GM23248 (cell line): ENCODE measurements at regions not wholly inside any gene's neighbourhood (a gene's known extent, or its start where the extent isn't known, plus 50 kb on each side); places are given as distances from the start of the nearest gene placed in this dataset.

ENCODE experiments used
- EZH2 ChIP-seq: fragments of 200-600 bp; sonication (generic); IDR thresholded peaks from 2 replicates; pipeline ENCODE4 v1.6.1; 2018; ENCODE audit warnings: antibody characterized with exemption, mild to moderate bottlenecking; ENCODE audit not compliant: insufficient read depth, poor library complexity, severe bottlenecking
- EZH2phosphoT487 ChIP-seq: fragments of 200-600 bp; sonication (generic); IDR thresholded peaks from 2 replicates; pipeline ENCODE4 v1.6.1; 2018; ENCODE audit warnings: antibody characterized with exemption, moderate library complexity, mild to moderate bottlenecking, low read depth; ENCODE audit not compliant: insufficient read depth

GRCh38 chr3:68249265-68249664, 594.9 kb upstream of the SUCLG2 start:
- no peak for TF ChIP-seq EZH2phosphoT487
- TF ChIP-seq EZH2 = no peak
